ENCODE measurements at regions not wholly inside any gene's neighbourhood (a gene's known extent, or its start where the extent isn't known, plus 50 kb on each side); places are given as distances from the start of the nearest gene placed in this dataset.

GRCh38 chr12:127038761-127039160 lies 1228.2 kb upstream of the TMEM132C start:
- intact Hi-C loops (cut with micrococcal nuclease; ENCODE audit: unreplicated experiment): no loop called here
- Mint-ChIP-seq H3K4me3 (ENCODE audit: low read depth, unreplicated experiment) (no peak overlapping the region), H3K36me3 (ENCODE audit: insufficient read depth, unreplicated experiment) (no peaks in the 10 kb centered on the region), H3K27me3 (ENCODE audit: unreplicated experiment) (no peaks in the 10 kb centered on the region), H3K4me1 (ENCODE audit: low read depth, unreplicated experiment) (no peaks in the 10 kb centered on the region), H3K27ac (ENCODE audit: unreplicated experiment) (no peak overlapping the region), H3K9me3 (ENCODE audit: low read depth, unreplicated experiment) (peaks cover 6% of the 10 kb centered on the region)
- CTCF ChIA-PET: no interaction called here
- no peak for TF ChIP-seq CTCF (IDR thresholded peaks at IDR 0.05; ENCODE audit: unreplicated experiment)
- no TSS peak for BruUV-seq (replicated peaks)
- no peak for DNase-seq

- Mint-ChIP-seq H3K4me3 (ENCODE audit: low read depth, unreplicated experiment) (no peak overlapping the region), H3K4me1 (ENCODE audit: low read depth, unreplicated experiment) (no peaks in the 10 kb centered on the region), H3K36me3 (ENCODE audit: insufficient read depth, unreplicated experiment) (no peaks in the 10 kb centered on the region), H3K27ac (ENCODE audit: unreplicated experiment) (no peak overlapping the region), H3K9me3 (ENCODE audit: low read depth, unreplicated experiment) (peaks cover 7% of the 10 kb centered on the region), H3K27me3 (ENCODE audit: unreplicated experiment) (no peaks in the 10 kb centered on the region)
- intact Hi-C loops (cut with micrococcal nuclease; ENCODE audit: unreplicated experiment): no loop called here
- DNase-seq: no peak
- no TSS peak for BruUV-seq (replicated peaks)
- TF ChIP-seq CTCF (IDR thresholded peaks at IDR 0.05; ENCODE audit: unreplicated experiment): no peak
- CTCF ChIA-PET: no interaction called here
These were observed 1224.9 kb upstream of the TMEM132C start for GRCh38 chr12:127041985-127042625.

GRCh38 chr12:127043731-127044130 lies 1223.2 kb upstream of the TMEM132C start:
- no peak for DNase-seq
- intact Hi-C loops (cut with micrococcal nuclease; ENCODE audit: unreplicated experiment): no loop called here
- Mint-ChIP-seq H3K4me1 (ENCODE audit: low read depth, unreplicated experiment) (no peaks in the 10 kb centered on the region), H3K4me3 (ENCODE audit: low read depth, unreplicated experiment) (no peak overlapping the region), H3K27ac (ENCODE audit: unreplicated experiment) (no peak overlapping the region), H3K27me3 (ENCODE audit: unreplicated experiment) (no peaks in the 10 kb centered on the region), H3K36me3 (ENCODE audit: insufficient read depth, unreplicated experiment) (no peaks in the 10 kb centered on the region), H3K9me3 (ENCODE audit: low read depth, unreplicated experiment) (peaks cover 9% of the 10 kb centered on the region)
- no peak for TF ChIP-seq CTCF (IDR thresholded peaks at IDR 0.05; ENCODE audit: unreplicated experiment)
- CTCF ChIA-PET: no interaction called here
- BruUV-seq (replicated peaks): no TSS peak

- no peak for DNase-seq
- TF ChIP-seq CTCF (IDR thresholded peaks at IDR 0.05; ENCODE audit: unreplicated experiment): no peak
- no peak overlapping the region for H3K27ac Mint-ChIP-seq (ENCODE audit: unreplicated experiment)
- BruUV-seq (replicated peaks): no TSS peak
- no peaks in the 10 kb centered on the region for H3K36me3 Mint-ChIP-seq (ENCODE audit: insufficient read depth, unreplicated experiment)
- no peak overlapping the region for H3K4me3 Mint-ChIP-seq (ENCODE audit: low read depth, unreplicated experiment)
- H3K4me1 Mint-ChIP-seq (ENCODE audit: low read depth, unreplicated experiment): no peaks in the 10 kb centered on the region
- intact Hi-C loops (cut with micrococcal nuclease; ENCODE audit: unreplicated experiment): no loop called here
- H3K27me3 Mint-ChIP-seq (ENCODE audit: unreplicated experiment): no peaks in the 10 kb centered on the region
- CTCF ChIA-PET: interaction anchor here (0.6 kb wide), 1 partner anchor 25 kb away, joined by 3 read pairs; no protein-coding TSS in a partner anchor
- H3K9me3 Mint-ChIP-seq (ENCODE audit: low read depth, unreplicated experiment): peaks cover 9% of the 10 kb centered on the region
These were observed 1222.1 kb upstream of the TMEM132C start for GRCh38 chr12:127044836-127045235.
